K562 (cell line): ENCODE measurements at regions not wholly inside any gene's neighbourhood (a gene's known extent, or its start where the extent isn't known, plus 50 kb on each side); places are given as distances from the start of the nearest gene placed in this dataset.

Source experiments
- ATAC-seq: fragments of 200-7000 bp; cut with Tn5 transposase; 3 replicates; pipeline ENCODE4 v1.9.1; 2020; ENCODE audit warnings: moderate library complexity
- BruUV-seq: library from RNA; stranded (reverse); fragments of 400-500 nt; replicated peaks from 2 replicates; lab custom pipeline; 2021; lab: Mats Ljungman, UMichigan
- CTCF ChIA-PET: fragments of 300-600 bp; formaldehyde crosslinking; extraction: SDS; loops from one replicate; lab custom pipeline; 2021; ENCODE audit warnings: low intra/inter-chr PET ratio; lab: Yijun Ruan, JAX
- POLR2A ChIA-PET: fragments of 300-600, 350-650 bp; sonication (Branson Sonifier 250); formaldehyde crosslinking; extraction: SDS; loops from one replicate; lab custom pipeline; 2021; ENCODE audit warnings: antibody characterized with exemption, inconsistent platforms; lab: Yijun Ruan, JAX
- DNase-seq, 4 experiments: peaks; one replicate each; pipeline versions ENCODE4 v3.0.0 to v3.0.0-alpha.2; 2011 to 2018; ENCODE audit warnings: low spot score in 3 of 4, mixed read lengths in 3 of 4; ENCODE audit errors: extremely low read depth in 1 of 4
- FAIRE-seq: peaks from 2 replicates; lab custom pipeline; 2011; peaks lifted over from hg19 to GRCh38; lab: Jason Lieb, UNC
- H2AFZ ChIP-seq: 2 replicates; pipeline ENCODE4 v1.6.0; 2011; ENCODE audit warnings: low read depth, low read length, control low read depth, inconsistent platforms
- H3K27ac ChIP-seq: fragments of 200-600 bp; 3 replicates; pipeline ENCODE4 v1.8.0; 2011; ENCODE audit warnings: low read depth, mild to moderate bottlenecking, control low read depth, inconsistent platforms, low read length, moderate library complexity, mixed read lengths; ENCODE audit errors: extremely low read depth
- H3K27me3 ChIP-seq, 2 experiments: fragments of 300-600 bp in 1 of 2; 2 replicates in 1 of 2; 3 replicates in 1 of 2; pipeline versions ENCODE4 v1.6.0 to v1.8.0; 2011; ENCODE audit warnings: inconsistent platforms in 2 of 2, low read length in 2 of 2, mild to moderate bottlenecking in 1 of 2, mixed read lengths in 1 of 2, moderate library complexity in 1 of 2; ENCODE audit not compliant: control insufficient read depth in 2 of 2, insufficient read depth in 2 of 2
- H3K36me3 ChIP-seq: fragments of 300-600 bp; 3 replicates; pipeline ENCODE4 v1.8.0; 2011; ENCODE audit warnings: mild to moderate bottlenecking, low read length, inconsistent platforms; ENCODE audit not compliant: control insufficient read depth, insufficient read depth
- H3K4me1 ChIP-seq, 2 experiments: fragments of 200-600 bp in 1 of 2; replicated peaks in 1 of 2; 2 replicates in 1 of 2; 3 replicates in 1 of 2; pipeline versions ENCODE4 v1.5.1 to v1.8.0; 2011; ENCODE audit warnings: inconsistent platforms in 2 of 2, low read length in 2 of 2, mild to moderate bottlenecking in 1 of 2, mixed read lengths in 1 of 2, moderate library complexity in 1 of 2; ENCODE audit not compliant: control insufficient read depth in 2 of 2, insufficient read depth in 2 of 2
- H3K4me2 ChIP-seq: 2 replicates; pipeline ENCODE4 v1.6.1; 2011; ENCODE audit warnings: low read length, control low read depth, inconsistent platforms, mixed read lengths; ENCODE audit not compliant: insufficient read depth
- H3K4me3 ChIP-seq: fragments of 200-600 bp; sonication (generic), shearing (Covaris generic); 2 replicates; pipeline ENCODE4 v1.5.1; 2016; ENCODE audit warnings: control low read depth, inconsistent platforms
- H3K79me2 ChIP-seq: fragments of 200-600 bp; 3 replicates; pipeline ENCODE4 v1.8.0; 2011; ENCODE audit warnings: low read length, inconsistent platforms; ENCODE audit not compliant: control insufficient read depth, insufficient read depth
- H3K9ac ChIP-seq, 2 experiments: 2 replicates each; pipeline versions ENCODE4 v1.6.0 to v1.6.1; 2011; ENCODE audit warnings: low read depth in 2 of 2, low read length in 2 of 2, control low read depth in 1 of 2, inconsistent platforms in 1 of 2, mild to moderate bottlenecking in 1 of 2, mixed read lengths in 1 of 2; ENCODE audit not compliant: insufficient read depth in 1 of 2
- H3K9me1 ChIP-seq: one replicate; pipeline ENCODE4 v1.6.0; 2011; ENCODE audit warnings: inconsistent platforms, mild to moderate bottlenecking, low read length, moderate library complexity; ENCODE audit not compliant: control insufficient read depth, insufficient read depth
- H3K9me3 ChIP-seq: replicated peaks from 2 replicates; pipeline ENCODE4 v1.5.1; 2011; ENCODE audit warnings: low read depth, low read length, inconsistent platforms; ENCODE audit not compliant: control insufficient read depth, insufficient read depth
- H4K20me1 ChIP-seq: replicated peaks from 2 replicates; pipeline ENCODE4 v1.6.1; 2011; ENCODE audit warnings: low read length, inconsistent platforms, mixed read lengths; ENCODE audit not compliant: control insufficient read depth, insufficient read depth
- DNMT1 ChIP-seq: fragments of 450-650 bp; IDR thresholded peaks from 2 replicates; pipeline ENCODE4 v1.6.1; 2016; ENCODE audit warnings: antibody characterized with exemption, mild to moderate bottlenecking
- HDAC2 ChIP-seq: fragments of 450-650 bp; IDR thresholded peaks from 2 replicates; pipeline ENCODE4 v1.6.1; 2016; ENCODE audit warnings: mild to moderate bottlenecking
- NR3C1 ChIP-seq: sonication (generic); formaldehyde crosslinking; IDR thresholded peaks from 2 replicates; pipeline ENCODE4 v1.8.1; 2022; ENCODE audit warnings: missing genetic modification reagents
- SAFB ChIP-seq: fragments of 200-400 bp; formaldehyde crosslinking; IDR thresholded peaks from 2 replicates; pipeline ENCODE4 v1.6.1; 2017; ENCODE audit warnings: low read depth, low read length, borderline replicate concordance
- SOX6 ChIP-seq: fragments of 450-650 bp; IDR thresholded peaks from 2 replicates; pipeline ENCODE4 v1.6.1; 2014; ENCODE audit warnings: mild to moderate bottlenecking
- ZBTB9 ChIP-seq: fragments of 450-650 bp; formaldehyde crosslinking; IDR thresholded peaks from 2 replicates; pipeline ENCODE4 v1.4.0; 2020; ENCODE audit warnings: mild to moderate bottlenecking, moderate library complexity
- ZNF143 ChIP-seq: sonication (generic); formaldehyde crosslinking; IDR thresholded peaks from 2 replicates; pipeline ENCODE4 v1.9.0; 2022; ENCODE audit warnings: mild to moderate bottlenecking, missing genetic modification reagents
- ZNF41 ChIP-seq: fragments of 250-450 bp; sonication (Bioruptor Pico); conservative IDR thresholded peaks from 2 replicates; pipeline ENCODE4 v1.4.0; 2020; ENCODE audit warnings: mild to moderate bottlenecking
- WGBS: fragments of 100-300 bp; shearing (Covaris generic); methylation state at CpG from one replicate; pipeline ENCODE4 v1.1.6; 2016; ENCODE audit warnings: low coverage, mixed read lengths; ENCODE audit not compliant: insufficient coverage; ENCODE audit errors: missing lambda C conversion rate; 5-methylcytosine and 5-hydroxymethylcytosine counted together
- in situ Hi-C: fragments of 300-500 bp; cut with MboI; formaldehyde crosslinking; loops from 4 replicates; pipeline ENCODE4 v1.15.0; 2018; ENCODE audit warnings: inconsistent platforms, mixed read lengths
- intact Hi-C: fragments of 100-400 bp; cut with micrococcal nuclease; formaldehyde crosslinking; loops from 2 replicates; pipeline ENCODE4 v1.14.2; 2022

GRCh38 chr16:54362591-54363206 lies 76.1 kb upstream of the IRX3 start:
- Histone ChIP-seq H3K9me1 (no peaks in the 10 kb centered on the region), H3K9ac (no peak overlapping the region), H3K9me3 (no peaks in the 10 kb centered on the region), H3K27me3 (peaks cover 3 to 21% of the 10 kb centered on the region in 2 experiments; a peak in 3 of 5 replicates), H3K79me2 (no peaks in the 10 kb centered on the region), H3K4me2 (no peak overlapping the region), H3K27ac (no peak overlapping the region), H3K4me1 (no peaks in the 10 kb centered on the region), H3K36me3 (no peaks in the 10 kb centered on the region), H3K4me3 (no peak overlapping the region), H4K20me1 (no peaks in the 10 kb centered on the region), H2AFZ (no peak overlapping the region)
- CTCF ChIA-PET: no interaction called here
- in situ Hi-C loops: no loop called here
- under 1% methylated on average over 18 of the region's 18 CpGs for WGBS
- ATAC-seq: no peak
- DNase-seq: no peak
- FAIRE-seq: no peak
- intact Hi-C loops: no loop called here
- no TSS peak for BruUV-seq
- POLR2A ChIA-PET: no interaction called here
- TF ChIP-seq ZNF41 (CRISPR knock-in tag) (no peak), SAFB (no peak), SOX6 (no peak), HDAC2 (no peak), ZNF143 (CRISPR knock-in tag) (no peak), NR3C1 (no peak), DNMT1 (no peak), ZBTB9 (CRISPR knock-in tag) (no peak)
